Inflammatory macrophage treated with lipopolysaccharide for 4 hours (primary cell): ENCODE measurements at regions not wholly inside any gene's neighbourhood (a gene's known extent, or its start where the extent isn't known, plus 50 kb on each side); places are given as distances from the start of the nearest gene placed in this dataset.
"Not testable (repeated sequence)": the region's sequence is repeated elsewhere in the genome, so short reads cannot be mapped to it uniquely, and the experiment has no call there.

ENCODE experiments used
- DNase-seq: peaks from one replicate; pipeline ENCODE4 v3.0.0-alpha.2; 2020

- DNase-seq, result no peak
Measured at GRCh38 chr10:14425034-14425433, 94.3 kb upstream of the FRMD4A start.

- DNase-seq, result no peak
Measured at GRCh38 chr10:14423111-14423744, 92.5 kb upstream of the FRMD4A start.

- DNase-seq, result no peak
Measured at GRCh38 chr10:14422431-14422830, 91.7 kb upstream of the FRMD4A start.

GRCh38 chr10:14421941-14422340 is 91.2 kb upstream of the FRMD4A start:
- no peak for DNase-seq

- not testable (repeated sequence) for DNase-seq
Measured at GRCh38 chr10:14417336-14417735, 86.6 kb upstream of the FRMD4A start.

GRCh38 chr10:14416308-14416700 is 85.6 kb upstream of the FRMD4A start:
- DNase-seq, result no peak

- no peak for DNase-seq
Measured at GRCh38 chr10:14415676-14416307, 85.1 kb upstream of the FRMD4A start.

- no peak for DNase-seq
Measured at GRCh38 chr10:14414901-14415300, 84.2 kb upstream of the FRMD4A start.

- peak; percentile 6 for DNase-seq
Measured at GRCh38 chr10:14413523-14413922, 82.8 kb upstream of the FRMD4A start.

- no peak for DNase-seq
Measured at GRCh38 chr10:14412624-14413023, 81.9 kb upstream of the FRMD4A start.

GRCh38 chr10:14409856-14410458 is 79.2 kb upstream of the FRMD4A start:
- no peak for DNase-seq

GRCh38 chr10:14409247-14409646 is 78.5 kb upstream of the FRMD4A start:
- no peak for DNase-seq

- no peak for DNase-seq
Measured at GRCh38 chr10:14408139-14408538, 77.4 kb upstream of the FRMD4A start.

- DNase-seq, result no peak
Measured at GRCh38 chr10:14407567-14407966, 76.8 kb upstream of the FRMD4A start.

- DNase-seq, result no peak
Measured at GRCh38 chr10:14405076-14406065, 74.6 kb upstream of the FRMD4A start.

GRCh38 chr10:14403881-14404623 is 73.3 kb upstream of the FRMD4A start:
- DNase-seq, result no peak

- DNase-seq, result no peak
Measured at GRCh38 chr10:14403359-14403758, 72.6 kb upstream of the FRMD4A start.

- no peak for DNase-seq
Measured at GRCh38 chr10:14399641-14400040, 68.9 kb upstream of the FRMD4A start.

- no peak for DNase-seq
Measured at GRCh38 chr10:14397066-14397465, 66.3 kb upstream of the FRMD4A start.

GRCh38 chr10:14396411-14397048 is 65.8 kb upstream of the FRMD4A start:
- no peak for DNase-seq

GRCh38 chr10:14394179-14394578 is 63.5 kb upstream of the FRMD4A start:
- DNase-seq, result no peak

- no peak for DNase-seq
Measured at GRCh38 chr10:14391342-14391741, 60.6 kb upstream of the FRMD4A start.
